K562 (cell line): ENCODE measurements at regions not wholly inside any gene's neighbourhood (a gene's known extent, or its start where the extent isn't known, plus 50 kb on each side); places are given as distances from the start of the nearest gene placed in this dataset.

ENCODE experiments used
- ARID3A ChIP-seq: IDR thresholded peaks from 2 replicates; pipeline ENCODE4 v1.6.1; 2012; ENCODE audit warnings: low read depth, low read length, improper control_type of control experiment, borderline replicate concordance
- CC2D1A ChIP-seq: fragments of 450-650 bp; IDR thresholded peaks from 2 replicates; pipeline ENCODE4 v1.6.1; 2017; ENCODE audit warnings: mild to moderate bottlenecking
- CREB1 ChIP-seq, 2 experiments: sonication (generic) in 1 of 2; formaldehyde crosslinking in 1 of 2; IDR thresholded peaks; 2 replicates each; pipeline versions ENCODE4 v1.6.1 to v1.8.0; 2012 to 2022; ENCODE audit warnings: inconsistent platforms in 1 of 2, mild to moderate bottlenecking in 1 of 2, missing genetic modification reagents in 1 of 2, moderate library complexity in 1 of 2
- DPF2 ChIP-seq: fragments of 450-650 bp; IDR thresholded peaks from 2 replicates; pipeline ENCODE4 v1.6.1; 2016
- JUND ChIP-seq, 2 experiments: IDR thresholded peaks; 2 replicates in 1 of 2; 3 replicates in 1 of 2; pipeline ENCODE4 v1.6.1; 2011; ENCODE audit warnings: borderline replicate concordance in 2 of 2, low read depth in 2 of 2, low read length in 2 of 2, improper control_type of control experiment in 1 of 2, missing biosample characterization in 1 of 2, missing genetic modification characterization in 1 of 2, missing genetic modification reagents in 1 of 2
- POLR2A ChIP-seq: fragments of 450-650 bp; conservative IDR thresholded peaks from 2 replicates; pipeline ENCODE4 v1.6.1; 2016
- PYGO2 ChIP-seq: fragments of 450-650 bp; IDR thresholded peaks from 2 replicates; pipeline ENCODE4 v1.6.1; 2016; ENCODE audit warnings: mild to moderate bottlenecking, missing genetic modification characterization, moderate library complexity, missing compliant biosample characterization
- SIX5 ChIP-seq, 2 experiments: IDR thresholded peaks; 2 replicates each; pipeline ENCODE4 v1.6.1; 2011; ENCODE audit warnings: low read length in 2 of 2, borderline replicate concordance in 1 of 2, low read depth in 1 of 2, mild to moderate bottlenecking in 1 of 2, moderate library complexity in 1 of 2; ENCODE audit not compliant: insufficient read depth in 1 of 2
- TBP ChIP-seq: optimal IDR thresholded peaks from 2 replicates; pipeline ENCODE3; 2011; ENCODE audit warnings: low read depth, low read length, improper control_type of control experiment
- ZNF24 ChIP-seq: fragments of 450-650 bp; IDR thresholded peaks from 2 replicates; pipeline ENCODE4 v1.6.1; 2016
- TF ChIP-seq, protein P1 (sequence below), 3 experiments: IDR thresholded peaks in 2 of 3; conservative IDR thresholded peaks in 1 of 3; 2 replicates each; pipeline ENCODE4 v1.5.1; 2011 to 2012; ENCODE audit warnings: low read length in 3 of 3, mild to moderate bottlenecking in 3 of 3, control low read depth in 2 of 3, improper control_type of control experiment in 1 of 3, inconsistent platforms in 1 of 3, low read depth in 1 of 3, mixed read lengths in 1 of 3, moderate library complexity in 1 of 3; ENCODE audit not compliant: insufficient read depth in 2 of 3
- TF ChIP-seq, protein P2 (sequence below): fragments of 450-650 bp; conservative IDR thresholded peaks from 2 replicates; pipeline ENCODE4 v1.6.1; 2016; ENCODE audit warnings: missing genetic modification characterization, low read depth, mild to moderate bottlenecking, control low read depth, missing compliant biosample characterization

DNA sequence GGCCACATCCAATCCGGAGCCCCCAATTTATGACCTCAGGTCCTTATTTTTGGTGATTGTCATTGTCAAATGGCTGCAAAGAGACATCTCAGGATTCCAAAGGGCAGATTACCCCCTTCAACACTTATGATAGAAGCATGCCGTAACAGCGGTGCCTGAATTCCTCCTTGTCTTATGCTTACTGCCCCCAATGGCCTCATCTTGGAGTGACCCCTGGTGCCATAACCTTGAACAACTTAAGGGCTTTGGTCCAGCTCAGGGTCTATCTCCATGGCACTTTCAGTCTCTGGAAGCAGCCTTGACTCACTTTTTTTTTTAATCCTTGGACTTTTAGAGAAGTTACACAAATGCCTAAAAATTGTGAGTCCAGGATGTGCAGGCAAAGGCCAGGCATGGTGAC, 171.6 kb upstream of the ZNF507 start:
- TF ChIP-seq DPF2: no peak
- TF ChIP-seq SIX5 (IDR thresholded peaks at IDR 0.05; ENCODE audit: borderline replicate concordance in 1 of 2, insufficient read depth in 1 of 2, low read depth in 1 of 2, low read length in 2 of 2): no peak
- TF ChIP-seq CC2D1A: no peak
- TF ChIP-seq, protein P1, sequence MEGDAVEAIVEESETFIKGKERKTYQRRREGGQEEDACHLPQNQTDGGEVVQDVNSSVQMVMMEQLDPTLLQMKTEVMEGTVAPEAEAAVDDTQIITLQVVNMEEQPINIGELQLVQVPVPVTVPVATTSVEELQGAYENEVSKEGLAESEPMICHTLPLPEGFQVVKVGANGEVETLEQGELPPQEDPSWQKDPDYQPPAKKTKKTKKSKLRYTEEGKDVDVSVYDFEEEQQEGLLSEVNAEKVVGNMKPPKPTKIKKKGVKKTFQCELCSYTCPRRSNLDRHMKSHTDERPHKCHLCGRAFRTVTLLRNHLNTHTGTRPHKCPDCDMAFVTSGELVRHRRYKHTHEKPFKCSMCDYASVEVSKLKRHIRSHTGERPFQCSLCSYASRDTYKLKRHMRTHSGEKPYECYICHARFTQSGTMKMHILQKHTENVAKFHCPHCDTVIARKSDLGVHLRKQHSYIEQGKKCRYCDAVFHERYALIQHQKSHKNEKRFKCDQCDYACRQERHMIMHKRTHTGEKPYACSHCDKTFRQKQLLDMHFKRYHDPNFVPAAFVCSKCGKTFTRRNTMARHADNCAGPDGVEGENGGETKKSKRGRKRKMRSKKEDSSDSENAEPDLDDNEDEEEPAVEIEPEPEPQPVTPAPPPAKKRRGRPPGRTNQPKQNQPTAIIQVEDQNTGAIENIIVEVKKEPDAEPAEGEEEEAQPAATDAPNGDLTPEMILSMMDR (IDR thresholded peaks at IDR 0.05 in 2 of 3, conservative IDR thresholded peaks at IDR 0.05 in 1 of 3; ENCODE audit: insufficient read depth in 2 of 3, low read depth in 1 of 3, low read length in 3 of 3): peak in 1 of 3 experiments; percentile 24; a peak in 1 of 6 replicates
- TF ChIP-seq TBP: no peak
- no peak for TF ChIP-seq JUND (IDR thresholded peaks at IDR 0.05; ENCODE audit: borderline replicate concordance, low read depth, low read length)
- no peak for TF ChIP-seq JUND (tag; IDR thresholded peaks at IDR 0.05; ENCODE audit: borderline replicate concordance, low read depth, low read length)
- no peak for TF ChIP-seq ARID3A
- TF ChIP-seq ZNF24: no peak
- no peak for TF ChIP-seq CREB1 (IDR thresholded peaks at IDR 0.05)
- TF ChIP-seq CREB1 (CRISPR knock-in tag; IDR thresholded peaks at IDR 0.05): no peak
- no peak for TF ChIP-seq PYGO2
- TF ChIP-seq, protein P2, sequence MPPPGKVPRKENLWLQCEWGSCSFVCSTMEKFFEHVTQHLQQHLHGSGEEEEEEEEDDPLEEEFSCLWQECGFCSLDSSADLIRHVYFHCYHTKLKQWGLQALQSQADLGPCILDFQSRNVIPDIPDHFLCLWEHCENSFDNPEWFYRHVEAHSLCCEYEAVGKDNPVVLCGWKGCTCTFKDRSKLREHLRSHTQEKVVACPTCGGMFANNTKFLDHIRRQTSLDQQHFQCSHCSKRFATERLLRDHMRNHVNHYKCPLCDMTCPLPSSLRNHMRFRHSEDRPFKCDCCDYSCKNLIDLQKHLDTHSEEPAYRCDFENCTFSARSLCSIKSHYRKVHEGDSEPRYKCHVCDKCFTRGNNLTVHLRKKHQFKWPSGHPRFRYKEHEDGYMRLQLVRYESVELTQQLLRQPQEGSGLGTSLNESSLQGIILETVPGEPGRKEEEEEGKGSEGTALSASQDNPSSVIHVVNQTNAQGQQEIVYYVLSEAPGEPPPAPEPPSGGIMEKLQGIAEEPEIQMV (tag): no peak
- no peak for TF ChIP-seq POLR2A
